ENCODE measurements at regions not wholly inside any gene's neighbourhood (a gene's known extent, or its start where the extent isn't known, plus 50 kb on each side); places are given as distances from the start of the nearest gene placed in this dataset.

GRCh38 chr22:34763496-34763895 lies 302.5 kb upstream of the ISX start:
- no peak for TF ChIP-seq CTCF (IDR thresholded peaks at IDR 0.05; ENCODE audit: unreplicated experiment in 3 of 3)
- Mint-ChIP-seq H3K4me1 (peaks cover 15% of the 10 kb centered on the region), H3K36me3 (ENCODE audit: low read depth) (no peaks in the 10 kb centered on the region), H3K27ac (no peak overlapping the region), H3K9me3 (no peaks in the 10 kb centered on the region), H3K27me3 (ENCODE audit: low read depth) (peaks cover 4% of the 10 kb centered on the region), H3K4me3 (no peak overlapping the region)

DNA sequence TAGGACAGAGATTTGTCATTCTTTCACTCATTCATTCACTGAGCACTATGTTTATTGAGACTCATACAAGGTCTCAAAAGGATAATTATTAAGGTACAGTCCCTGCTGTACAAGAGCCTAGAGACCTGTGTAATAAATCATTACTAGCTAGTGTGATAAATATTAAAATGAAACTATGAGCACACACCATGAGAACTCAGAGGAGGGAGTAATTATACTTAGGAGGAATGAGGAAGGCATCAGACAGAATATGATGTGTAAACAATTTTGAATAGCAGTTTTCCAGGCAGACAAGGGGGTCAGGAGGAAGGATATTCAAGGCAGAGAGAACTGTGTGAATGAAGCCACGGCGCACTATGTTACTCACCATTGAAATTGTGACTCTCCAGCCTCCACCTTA lies 300.8 kb upstream of the ISX start:
- Mint-ChIP-seq H3K27ac (no peak overlapping the region), H3K4me1 (peaks cover 13% of the 10 kb centered on the region), H3K36me3 (ENCODE audit: low read depth) (no peaks in the 10 kb centered on the region), H3K9me3 (no peaks in the 10 kb centered on the region), H3K4me3 (no peak overlapping the region), H3K27me3 (ENCODE audit: low read depth) (peaks cover 4% of the 10 kb centered on the region)
- no peak for TF ChIP-seq CTCF (IDR thresholded peaks at IDR 0.05; ENCODE audit: unreplicated experiment in 3 of 3)

DNA sequence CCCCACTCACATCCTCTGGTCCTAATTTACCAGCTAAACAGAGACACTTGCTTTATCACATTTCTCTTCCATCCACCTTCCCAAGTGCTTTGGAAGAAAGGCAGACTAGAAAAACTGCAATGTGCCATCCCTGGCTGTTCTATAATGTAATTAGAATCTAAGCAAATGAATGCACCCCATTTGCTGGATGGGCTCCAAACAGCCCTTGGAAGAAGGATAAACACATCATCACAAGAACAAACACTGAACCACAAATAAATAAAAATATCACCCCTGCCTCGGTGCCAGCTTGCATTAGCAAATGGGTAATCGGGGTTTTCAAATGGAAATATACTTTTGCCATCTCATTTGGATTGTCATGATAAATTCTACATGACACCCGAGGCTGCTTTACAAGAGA lies 296.6 kb upstream of the ISX start:
- Mint-ChIP-seq H3K9me3 (no peaks in the 10 kb centered on the region), H3K27ac (no peak overlapping the region), H3K36me3 (ENCODE audit: low read depth) (no peaks in the 10 kb centered on the region), H3K4me1 (no peaks in the 10 kb centered on the region), H3K4me3 (no peak overlapping the region), H3K27me3 (ENCODE audit: low read depth) (peaks cover 12% of the 10 kb centered on the region)
- TF ChIP-seq CTCF (IDR thresholded peaks at IDR 0.05; ENCODE audit: unreplicated experiment in 3 of 3) = no peak

DNA sequence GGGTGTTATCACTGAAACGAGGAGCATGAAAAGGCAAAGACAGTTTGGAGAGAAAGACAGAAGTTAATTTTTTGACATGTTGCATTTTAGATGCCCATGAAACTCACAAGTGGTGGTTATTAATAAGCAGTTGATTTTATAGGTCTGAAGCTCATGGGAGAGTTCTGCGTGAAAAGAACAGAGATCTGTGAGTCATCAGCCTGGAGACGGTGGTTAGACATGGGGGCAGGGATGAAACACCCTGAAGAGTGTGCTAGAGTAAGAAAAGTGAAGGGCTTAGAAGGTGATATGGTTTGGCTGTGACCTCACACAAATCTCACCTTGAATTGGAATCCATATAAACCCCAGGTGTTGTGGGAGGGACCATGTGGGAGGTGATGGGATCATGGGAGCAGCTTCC lies 289.1 kb upstream of the ISX start:
- H3K27ac Mint-ChIP-seq = no peak overlapping the region
- no peaks in the 10 kb centered on the region for H3K4me1 Mint-ChIP-seq
- H3K27me3 Mint-ChIP-seq (ENCODE audit: low read depth) = peaks cover 9% of the 10 kb centered on the region
- peaks cover 24% of the 10 kb centered on the region for H3K9me3 Mint-ChIP-seq
- TF ChIP-seq CTCF (IDR thresholded peaks at IDR 0.05; ENCODE audit: unreplicated experiment in 3 of 3) = no peak
- H3K36me3 Mint-ChIP-seq (ENCODE audit: low read depth) = peaks cover 8% of the 10 kb centered on the region
- no peak overlapping the region for H3K4me3 Mint-ChIP-seq

DNA sequence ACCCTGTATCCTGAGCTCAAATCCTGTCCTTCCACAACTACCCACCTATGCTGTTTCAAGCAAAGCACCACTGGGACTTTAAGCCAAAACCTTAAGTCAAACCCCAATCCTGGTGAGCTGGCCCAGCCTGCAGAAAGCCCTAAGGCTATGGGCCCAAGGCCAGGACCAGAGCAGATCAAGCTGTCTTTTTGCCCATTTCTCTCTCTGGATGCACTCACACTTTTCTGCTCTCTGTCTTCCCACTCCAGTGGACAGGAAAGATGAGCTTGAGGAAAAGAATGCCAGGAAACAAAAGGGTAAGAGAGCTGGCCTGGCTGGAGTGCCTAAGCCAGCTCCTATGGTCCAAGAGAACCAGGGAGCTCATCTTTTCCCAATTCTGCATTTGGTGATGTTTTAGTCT lies 284.3 kb upstream of the ISX start:
- no peak for TF ChIP-seq CTCF (IDR thresholded peaks at IDR 0.05; ENCODE audit: unreplicated experiment in 3 of 3)
- Mint-ChIP-seq H3K36me3 (ENCODE audit: low read depth) (peaks cover 11% of the 10 kb centered on the region), H3K4me1 (peaks cover 15% of the 10 kb centered on the region), H3K4me3 (no peak overlapping the region), H3K27ac (no peak overlapping the region), H3K9me3 (peaks cover 27% of the 10 kb centered on the region), H3K27me3 (ENCODE audit: low read depth) (peaks cover 14% of the 10 kb centered on the region)

DNA sequence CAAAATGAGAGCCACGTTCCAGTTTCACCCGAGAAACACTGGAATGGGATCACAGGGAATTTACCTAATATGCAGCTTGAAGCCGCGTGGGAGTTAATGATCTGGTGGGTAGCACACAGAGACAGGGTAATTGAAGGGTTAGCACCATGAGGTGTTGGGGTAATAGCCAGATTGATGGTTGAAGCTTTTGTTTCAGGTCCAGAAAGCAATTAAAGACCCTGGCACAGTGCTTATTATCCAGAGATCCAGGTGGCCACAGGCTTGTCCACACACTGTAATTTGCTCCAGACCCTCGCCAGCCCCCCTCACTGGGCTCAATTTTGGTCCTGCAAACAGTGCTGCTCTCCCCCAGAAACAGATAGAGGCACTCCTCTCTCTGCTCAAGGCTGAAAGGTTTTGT lies 282.5 kb upstream of the ISX start:
- Mint-ChIP-seq H3K27me3 (ENCODE audit: low read depth) (peaks cover 8% of the 10 kb centered on the region), H3K4me1 (peaks cover 15% of the 10 kb centered on the region), H3K36me3 (ENCODE audit: low read depth) (peaks cover 7% of the 10 kb centered on the region), H3K4me3 (no peak overlapping the region), H3K27ac (peak overlapping the region in 2 of 3 experiments; percentile 13 to 87), H3K9me3 (peaks cover 21% of the 10 kb centered on the region)
- TF ChIP-seq CTCF (IDR thresholded peaks at IDR 0.05; ENCODE audit: unreplicated experiment in 3 of 3) = no peak
